ENCODE measurements at regions not wholly inside any gene's neighbourhood (a gene's known extent, or its start where the extent isn't known, plus 50 kb on each side); places are given as distances from the start of the nearest gene placed in this dataset.

GRCh38 chr16:17939723-17940122, 396.8 kb downstream of the NPIPA8 start (continued):
- TF ChIP-seq ZNF468 (CRISPR knock-in tag; IDR thresholded peaks at IDR 0.05) (no peak), ZNF776 (CRISPR knock-in tag; IDR thresholded peaks at IDR 0.05) (no peak), SRF (IDR thresholded peaks at IDR 0.05; ENCODE audit: low read depth, low read length) (no peak)
- TF ChIP-seq, protein P1, sequence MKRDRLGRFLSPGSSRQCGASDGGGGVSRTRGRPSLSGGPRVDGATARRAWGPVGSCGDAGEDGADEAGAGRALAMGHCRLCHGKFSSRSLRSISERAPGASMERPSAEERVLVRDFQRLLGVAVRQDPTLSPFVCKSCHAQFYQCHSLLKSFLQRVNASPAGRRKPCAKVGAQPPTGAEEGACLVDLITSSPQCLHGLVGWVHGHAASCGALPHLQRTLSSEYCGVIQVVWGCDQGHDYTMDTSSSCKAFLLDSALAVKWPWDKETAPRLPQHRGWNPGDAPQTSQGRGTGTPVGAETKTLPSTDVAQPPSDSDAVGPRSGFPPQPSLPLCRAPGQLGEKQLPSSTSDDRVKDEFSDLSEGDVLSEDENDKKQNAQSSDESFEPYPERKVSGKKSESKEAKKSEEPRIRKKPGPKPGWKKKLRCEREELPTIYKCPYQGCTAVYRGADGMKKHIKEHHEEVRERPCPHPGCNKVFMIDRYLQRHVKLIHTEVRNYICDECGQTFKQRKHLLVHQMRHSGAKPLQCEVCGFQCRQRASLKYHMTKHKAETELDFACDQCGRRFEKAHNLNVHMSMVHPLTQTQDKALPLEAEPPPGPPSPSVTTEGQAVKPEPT (CRISPR knock-in tag; IDR thresholded peaks at IDR 0.05; ENCODE audit: low read depth), result no peak

DNA sequence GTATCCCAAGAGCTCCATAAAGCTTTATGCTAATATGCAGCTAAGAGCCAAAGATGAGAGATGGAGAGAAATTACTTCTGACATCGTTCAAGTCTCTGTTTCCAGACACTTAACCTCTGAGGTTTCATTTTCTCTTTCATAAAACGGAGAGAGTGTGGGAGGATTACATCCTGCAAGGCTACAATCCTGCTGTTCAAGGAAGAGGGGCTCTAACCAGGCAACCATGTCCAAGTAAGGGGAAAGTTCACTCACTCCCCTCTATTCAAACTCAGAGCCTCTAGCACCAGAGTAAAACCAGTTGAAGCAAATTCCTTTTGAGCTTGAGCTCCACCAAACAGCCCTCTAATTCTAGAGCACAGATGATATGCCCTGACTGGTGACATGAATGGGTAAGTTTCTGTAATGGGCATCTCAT, 397.4 kb downstream of the NPIPA8 start:
- Histone ChIP-seq H2AFZ (ENCODE audit: low read length) (no peak overlapping the region), H3K9me3 (ENCODE audit: low read length) (no peaks in the 10 kb centered on the region), H3K36me3 (replicated peaks in 1 of 2; ENCODE audit: control insufficient read depth in 1 of 2, insufficient read depth in 2 of 2, low read length in 2 of 2) (no peaks in the 10 kb centered on the region), H3K4me1 (ENCODE audit: insufficient read depth, low read length) (no peaks in the 10 kb centered on the region), H3K4me2 (ENCODE audit: low read depth, low read length) (no peak overlapping the region), H3K9ac (ENCODE audit: insufficient read depth, low read depth, low read length) (no peak overlapping the region), H3K27ac (ENCODE audit: extremely low read length, insufficient read depth, low read length) (no peak overlapping the region), H3K27me3 (ENCODE audit: control insufficient read depth in 1 of 2, insufficient read depth in 2 of 2, low read length in 2 of 2) (no peaks in the 10 kb centered on the region), H3K79me2 (ENCODE audit: insufficient read depth, low read length) (no peaks in the 10 kb centered on the region), H3K4me3 (replicated peaks in 1 of 3; ENCODE audit: insufficient read depth in 1 of 3, low read depth in 2 of 3, low read length in 3 of 3) (no peak overlapping the region), H4K20me1 (ENCODE audit: insufficient read depth, low read length) (no peaks in the 10 kb centered on the region)
- FAIRE-seq (no peak), DNase-seq (ENCODE audit: low spot score) (no peak), ATAC-seq (no peak)
- intact Hi-C loops (cut with micrococcal nuclease; ENCODE audit: unreplicated experiment), result no loop called here
- ChIA-PET CTCF (ENCODE audit: low intra/inter-chr PET ratio, low total read pairs) (no interaction called here), POLR2A (interaction anchor here (0.5 kb wide), 1 partner anchor 49 kb away, joined by 3 read pairs; no protein-coding TSS in a partner anchor)
- in situ Hi-C loops (cut with HindIII; ENCODE audit: extremely low pct_ligation_motif_present, low pct_unique_long_range_greater_than_20kb), result no loop called here
- BruUV-seq (replicated peaks), result no TSS peak
- WGBS (ENCODE audit: low lambda C conversion rate), result 2% methylated on average over 2 of the region's 2 CpGs
- TF ChIP-seq, protein P2, sequence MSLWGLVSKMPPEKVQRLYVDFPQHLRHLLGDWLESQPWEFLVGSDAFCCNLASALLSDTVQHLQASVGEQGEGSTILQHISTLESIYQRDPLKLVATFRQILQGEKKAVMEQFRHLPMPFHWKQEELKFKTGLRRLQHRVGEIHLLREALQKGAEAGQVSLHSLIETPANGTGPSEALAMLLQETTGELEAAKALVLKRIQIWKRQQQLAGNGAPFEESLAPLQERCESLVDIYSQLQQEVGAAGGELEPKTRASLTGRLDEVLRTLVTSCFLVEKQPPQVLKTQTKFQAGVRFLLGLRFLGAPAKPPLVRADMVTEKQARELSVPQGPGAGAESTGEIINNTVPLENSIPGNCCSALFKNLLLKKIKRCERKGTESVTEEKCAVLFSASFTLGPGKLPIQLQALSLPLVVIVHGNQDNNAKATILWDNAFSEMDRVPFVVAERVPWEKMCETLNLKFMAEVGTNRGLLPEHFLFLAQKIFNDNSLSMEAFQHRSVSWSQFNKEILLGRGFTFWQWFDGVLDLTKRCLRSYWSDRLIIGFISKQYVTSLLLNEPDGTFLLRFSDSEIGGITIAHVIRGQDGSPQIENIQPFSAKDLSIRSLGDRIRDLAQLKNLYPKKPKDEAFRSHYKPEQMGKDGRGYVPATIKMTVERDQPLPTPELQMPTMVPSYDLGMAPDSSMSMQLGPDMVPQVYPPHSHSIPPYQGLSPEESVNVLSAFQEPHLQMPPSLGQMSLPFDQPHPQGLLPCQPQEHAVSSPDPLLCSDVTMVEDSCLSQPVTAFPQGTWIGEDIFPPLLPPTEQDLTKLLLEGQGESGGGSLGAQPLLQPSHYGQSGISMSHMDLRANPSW (CRISPR knock-in tag; IDR thresholded peaks at IDR 0.05; ENCODE audit: borderline replicate concordance), result no peak
- TF ChIP-seq ZNF383 (CRISPR knock-in tag; IDR thresholded peaks at IDR 0.05; ENCODE audit: borderline replicate concordance) (no peak), ELF3 (CRISPR knock-in tag; IDR thresholded peaks at IDR 0.05) (no peak), GATA4 (IDR thresholded peaks at IDR 0.05; ENCODE audit: borderline replicate concordance, low read depth) (no peak), MED1 (CRISPR knock-in tag; IDR thresholded peaks at IDR 0.05) (no peak), ZGPAT (CRISPR knock-in tag; IDR thresholded peaks at IDR 0.05) (no peak), HNRNPK (IDR thresholded peaks at IDR 0.05; ENCODE audit: low read depth, low read length, poor library complexity, severe bottlenecking) (no peak), ATF6 (CRISPR knock-in tag; conservative IDR thresholded peaks at IDR 0.05) (no peak), ZNF788 (CRISPR knock-in tag; IDR thresholded peaks at IDR 0.05; ENCODE audit: borderline replicate concordance) (no peak), ZKSCAN8 (CRISPR knock-in tag; IDR thresholded peaks at IDR 0.05; ENCODE audit: borderline replicate concordance) (no peak), ZNF674 (CRISPR knock-in tag; IDR thresholded peaks at IDR 0.05; ENCODE audit: low read depth) (no peak), ZIK1 (CRISPR knock-in tag; IDR thresholded peaks at IDR 0.05; ENCODE audit: borderline replicate concordance, low read depth) (no peak), ZSCAN12 (CRISPR knock-in tag; IDR thresholded peaks at IDR 0.05) (no peak)

Measured in HepG2 (cell line).